IMR-90 (cell line): ENCODE measurements at regions not wholly inside any gene's neighbourhood (a gene's known extent, or its start where the extent isn't known, plus 50 kb on each side); places are given as distances from the start of the nearest gene placed in this dataset.

ENCODE experiments used
- ATAC-seq: fragments of 200-7000 bp; cut with Tn5 transposase; 2 replicates; pipeline ENCODE4 v1.9.1; 2020; ENCODE audit warnings: low read depth, mild to moderate bottlenecking, moderate library complexity
- BruUV-seq: library from RNA; stranded (reverse); fragments of 400-500 nt; replicated peaks from 2 replicates; lab custom pipeline; 2021; lab: Mats Ljungman, UMichigan
- CTCF ChIA-PET: fragments of 300-600 bp; formaldehyde crosslinking; extraction: SDS; loops from one replicate; lab custom pipeline; 2021; ENCODE audit warnings: antibody characterized with exemption; lab: Yijun Ruan, JAX
- POLR2A ChIA-PET: fragments of 300-600 bp; sonication (Branson Sonifier 250); formaldehyde crosslinking; loops from one replicate; lab custom pipeline; 2022; ENCODE audit warnings: antibody characterized with exemption; ENCODE audit not compliant: unreplicated experiment; lab: Charles Lee
- DNase-seq: peaks from one replicate; pipeline ENCODE4 v3.0.0; 2013
- H2AFZ ChIP-seq: replicated peaks from 2 replicates; pipeline ENCODE3; 2013; ENCODE audit warnings: low read length, mild to moderate bottlenecking; ENCODE audit not compliant: poor library complexity
- H2AK5ac ChIP-seq: 2 replicates; pipeline ENCODE4 v1.6.1; 2013; ENCODE audit warnings: low read depth, low read length, inconsistent platforms
- H2AK9ac ChIP-seq: replicated peaks from 2 replicates; pipeline ENCODE3; 2013; ENCODE audit warnings: mild to moderate bottlenecking, low read depth, low read length, moderate library complexity; ENCODE audit not compliant: poor library complexity
- H2BK120ac ChIP-seq: 2 replicates; pipeline ENCODE4 v1.6.1; 2013; ENCODE audit warnings: low read depth, low read length, inconsistent platforms
- H2BK15ac ChIP-seq: 3 replicates; pipeline ENCODE4 v1.6.1; 2013; ENCODE audit warnings: low read depth, low read length, inconsistent platforms
- H2BK20ac ChIP-seq: 2 replicates; pipeline ENCODE4 v1.6.1; 2013; ENCODE audit warnings: low read depth, mild to moderate bottlenecking, inconsistent platforms, low read length, moderate library complexity
- H2BK5ac ChIP-seq: 2 replicates; pipeline ENCODE4 v1.6.1; 2013; ENCODE audit warnings: mild to moderate bottlenecking, low read depth, low read length, inconsistent platforms; ENCODE audit not compliant: poor library complexity, severe bottlenecking
- H3K14ac ChIP-seq: replicated peaks from 2 replicates; pipeline ENCODE4 v1.6.1; 2013; ENCODE audit warnings: low read depth, low read length, inconsistent platforms
- H3K18ac ChIP-seq: 2 replicates; pipeline ENCODE4 v1.6.1; 2013; ENCODE audit warnings: low read depth, low read length, control low read depth
- H3K23ac ChIP-seq: 2 replicates; pipeline ENCODE4 v1.6.1; 2013; ENCODE audit warnings: low read depth, low read length, inconsistent platforms
- H3K27ac ChIP-seq: 2 replicates; pipeline ENCODE4 v1.5.1; 2013; ENCODE audit warnings: mild to moderate bottlenecking, control low read depth, low read length; ENCODE audit not compliant: insufficient read depth
- H3K27me3 ChIP-seq: 2 replicates; pipeline ENCODE4 v1.6.1; 2013; ENCODE audit warnings: low read length; ENCODE audit not compliant: control insufficient read depth, insufficient read depth
- H3K36me3 ChIP-seq: 2 replicates; pipeline ENCODE4 v1.6.1; 2013; ENCODE audit warnings: low read length, mixed read lengths; ENCODE audit not compliant: control insufficient read depth, insufficient read depth
- H3K4ac ChIP-seq: 2 replicates; pipeline ENCODE4 v1.6.1; 2013; ENCODE audit warnings: low read depth, low read length, inconsistent platforms
- H3K4me1 ChIP-seq: 2 replicates; pipeline ENCODE4 v1.6.1; 2013; ENCODE audit warnings: low read length, mixed read lengths; ENCODE audit not compliant: control insufficient read depth, insufficient read depth
- H3K4me2 ChIP-seq: 2 replicates; pipeline ENCODE4 v1.6.1; 2013; ENCODE audit warnings: low read depth, mild to moderate bottlenecking, control low read depth, low read length, moderate library complexity
- H3K4me3 ChIP-seq: 2 replicates; pipeline ENCODE4 v1.5.1; 2013; ENCODE audit warnings: low read depth, mild to moderate bottlenecking, control low read depth, low read length, moderate library complexity; ENCODE audit not compliant: insufficient read depth
- H3K56ac ChIP-seq: 2 replicates; pipeline ENCODE4 v1.6.1; 2013; ENCODE audit warnings: low read length, inconsistent platforms; ENCODE audit not compliant: insufficient read depth; ENCODE audit errors: extremely low read depth
- H3K79me1 ChIP-seq, 2 experiments: 2 replicates each; pipeline ENCODE4 v1.6.1; 2013; ENCODE audit warnings: low read length in 2 of 2, inconsistent platforms in 1 of 2, low read depth in 1 of 2
- H3K9ac ChIP-seq: 2 replicates; pipeline ENCODE4 v1.6.1; 2013; ENCODE audit warnings: low read depth, low read length, control low read depth
- H3K9me1 ChIP-seq: 2 replicates; pipeline ENCODE4 v1.6.1; 2013; ENCODE audit warnings: low read length, inconsistent platforms; ENCODE audit not compliant: insufficient read depth
- H3K9me3 ChIP-seq: 2 replicates; pipeline ENCODE4 v1.6.1; 2013; ENCODE audit warnings: low read length; ENCODE audit not compliant: control insufficient read depth, insufficient read depth
- H4K20me1 ChIP-seq: 2 replicates; pipeline ENCODE4 v1.6.1; 2013; ENCODE audit warnings: low read length, inconsistent platforms; ENCODE audit not compliant: insufficient read depth
- H4K5ac ChIP-seq: 2 replicates; pipeline ENCODE4 v1.6.1; 2013; ENCODE audit warnings: mild to moderate bottlenecking, low read depth, low read length, control low read depth
- H4K8ac ChIP-seq, 2 experiments: 2 replicates each; pipeline ENCODE4 v1.6.1; 2013; ENCODE audit warnings: low read depth in 2 of 2, low read length in 2 of 2, control low read depth in 1 of 2, inconsistent platforms in 1 of 2
- H4K91ac ChIP-seq: 2 replicates; pipeline ENCODE4 v1.6.1; 2013; ENCODE audit warnings: low read depth, low read length, inconsistent platforms; ENCODE audit not compliant: insufficient read depth
- BHLHE40 ChIP-seq: fragments of 150-350 bp; IDR thresholded peaks from 2 replicates; pipeline ENCODE4 v1.6.1; 2016; ENCODE audit warnings: mild to moderate bottlenecking, low read depth, low read length
- CEBPB ChIP-seq: IDR thresholded peaks from 2 replicates; pipeline ENCODE4 v1.6.1; 2012; ENCODE audit warnings: low read depth, low read length, improper control_type of control experiment
- CHD1 ChIP-seq: IDR thresholded peaks from 2 replicates; pipeline ENCODE4 v1.6.1; 2012; ENCODE audit warnings: low read depth, low read length, improper control_type of control experiment
- CTCF ChIP-seq: conservative IDR thresholded peaks from 2 replicates; pipeline ENCODE4 v1.5.1; 2012; ENCODE audit warnings: mild to moderate bottlenecking, low read depth, low read length, improper control_type of control experiment
- ELK1 ChIP-seq: fragments of 150-350 bp; IDR thresholded peaks from 2 replicates; pipeline ENCODE4 v1.6.1; 2016; ENCODE audit warnings: low read depth, mild to moderate bottlenecking, low read length, moderate library complexity, borderline replicate concordance
- FOS ChIP-seq: fragments of 150-350 bp; IDR thresholded peaks from 2 replicates; pipeline ENCODE4 v1.6.1; 2016; ENCODE audit warnings: low read depth, low read length
- MAZ ChIP-seq: IDR thresholded peaks from 2 replicates; pipeline ENCODE4 v1.6.1; 2012; ENCODE audit warnings: low read depth, mild to moderate bottlenecking, low read length, improper control_type of control experiment, moderate library complexity, borderline replicate concordance
- MXI1 ChIP-seq: IDR thresholded peaks from 2 replicates; pipeline ENCODE4 v1.6.1; 2012; ENCODE audit warnings: low read depth, mild to moderate bottlenecking, low read length, moderate library complexity, borderline replicate concordance
- NFE2L2 ChIP-seq: fragments of 150-350 bp; IDR thresholded peaks from 2 replicates; pipeline ENCODE4 v1.6.1; 2016; ENCODE audit warnings: low read depth, mild to moderate bottlenecking, low read length
- RAD21 ChIP-seq: IDR thresholded peaks from 2 replicates; pipeline ENCODE4 v1.6.1; 2012; ENCODE audit warnings: low read length, improper control_type of control experiment
- RFX5 ChIP-seq: IDR thresholded peaks from 2 replicates; pipeline ENCODE4 v1.8.0; 2012; ENCODE audit warnings: low read depth, mild to moderate bottlenecking, low read length, moderate library complexity
- SMC3 ChIP-seq: fragments of 150-350 bp; IDR thresholded peaks from 2 replicates; pipeline ENCODE4 v1.6.1; 2016; ENCODE audit warnings: low read depth, mild to moderate bottlenecking, antibody characterized with exemption, low read length, moderate library complexity
- USF2 ChIP-seq: fragments of 150-350 bp; IDR thresholded peaks from 2 replicates; pipeline ENCODE4 v1.6.1; 2017; ENCODE audit warnings: mild to moderate bottlenecking, antibody characterized with exemption, low read length, low read depth
- WGBS, 2 experiments: methylation state at CpG; one replicate each; pipeline versions ENCODE4 v1.1.5 to v1.1.7; 2013; ENCODE audit warnings: missing lambda C conversion rate in 2 of 2; ENCODE audit not compliant: insufficient read length in 1 of 2; ENCODE audit errors: extremely low coverage in 2 of 2; 5-methylcytosine and 5-hydroxymethylcytosine counted together
- dilution Hi-C: fragments of 300-500 bp; cut with HindIII; formaldehyde crosslinking; loops from one replicate; pipeline ENCODE4 v1.14.3; 2018; ENCODE audit warnings: low sequenced_read_pairs; ENCODE audit not compliant: unreplicated experiment
- in situ Hi-C: fragments of 300-500 bp; cut with MboI; formaldehyde crosslinking; loops from 3 replicates; pipeline ENCODE4 v1.14.3; 2019; ENCODE audit warnings: low sequenced_read_pairs, inconsistent platforms, mixed read lengths
- intact Hi-C: fragments of 100-400 bp; cut with micrococcal nuclease; formaldehyde crosslinking; loops from 2 replicates; pipeline ENCODE4 v1.10.0; 2022

- H4K20me1 ChIP-seq: no peaks in the 10 kb centered on the region
- no peak for TF ChIP-seq MXI1
- TF ChIP-seq USF2: no peak
- TF ChIP-seq CTCF: no peak
- TF ChIP-seq NFE2L2: no peak
- TF ChIP-seq BHLHE40: no peak
- TF ChIP-seq RAD21: no peak
- no peak for TF ChIP-seq MAZ
- TF ChIP-seq FOS: no peak
- no peak for TF ChIP-seq CEBPB
- TF ChIP-seq RFX5: no peak
- TF ChIP-seq SMC3: no peak
- no peak for TF ChIP-seq ELK1
- no peak for TF ChIP-seq CHD1
- H2AK9ac ChIP-seq: no peak overlapping the region
- H3K9me3 ChIP-seq: peaks cover 3% of the 10 kb centered on the region; the same call in 1 of the 2 replicates
- H3K4me3 ChIP-seq: no peak overlapping the region
- peak overlapping the region; percentile 13; the same call in 1 of the 2 replicates for H3K56ac ChIP-seq
- H3K4me1 ChIP-seq: peaks cover 8% of the 10 kb centered on the region
- H2AFZ ChIP-seq: peak overlapping the region; percentile 39
- peak overlapping the region; percentile 62 for H3K23ac ChIP-seq
- H4K8ac ChIP-seq: peak overlapping the region; percentile 31 to 48; a peak in 1 of 4 replicates
- no TSS peak for BruUV-seq
- H3K18ac ChIP-seq: peak overlapping the region; percentile 45; the same call in 1 of the 2 replicates
- 100% methylated on average over 1 of the region's 6 CpGs; no CpG with 5 or more reads in 1 of the 2 experiments for WGBS, 2 experiments
- H3K4ac ChIP-seq: peak overlapping the region; percentile 86
- DNase-seq: peak; percentile 85
- peak overlapping the region; percentile 20; the same call in 1 of the 2 replicates for H4K91ac ChIP-seq
- POLR2A ChIA-PET: no interaction called here
- no peaks in the 10 kb centered on the region for H3K79me1 ChIP-seq
- H3K14ac ChIP-seq: peak overlapping the region; percentile 50; the same call in 1 of the 2 replicates
- H2BK15ac ChIP-seq: peak overlapping the region; percentile 45; the same call in 1 of the 3 replicates
- H2BK5ac ChIP-seq: peak overlapping the region; percentile 81
- dilution Hi-C loops: no loop called here
- in situ Hi-C loops: no loop called here
- peak overlapping the region; percentile 64 for H3K27ac ChIP-seq
- no peak overlapping the region for H3K9ac ChIP-seq
- peak overlapping the region; percentile 7; the same call in 1 of the 2 replicates for H3K4me2 ChIP-seq
- peaks cover 6% of the 10 kb centered on the region; the same call in 1 of the 2 replicates for H3K9me1 ChIP-seq
- peak overlapping the region; percentile 83 for H2BK20ac ChIP-seq
- no peaks in the 10 kb centered on the region for H3K27me3 ChIP-seq
- peak overlapping the region; percentile 90 for H2BK120ac ChIP-seq
- peak; percentile 48; the same call in 1 of the 2 replicates for ATAC-seq
- H3K36me3 ChIP-seq: no peaks in the 10 kb centered on the region
- no peak overlapping the region for H2AK5ac ChIP-seq
- CTCF ChIA-PET: no interaction called here
- H4K5ac ChIP-seq: peak overlapping the region; percentile 85; the same call in 1 of the 2 replicates
- intact Hi-C loops: no loop called here
Observed at GRCh38 chr2:234308813-234309195, 188.1 kb downstream of the ARL4C start.
